ENCODE measurements at regions not wholly inside any gene's neighbourhood (a gene's known extent, or its start where the extent isn't known, plus 50 kb on each side); places are given as distances from the start of the nearest gene placed in this dataset.

DNA sequence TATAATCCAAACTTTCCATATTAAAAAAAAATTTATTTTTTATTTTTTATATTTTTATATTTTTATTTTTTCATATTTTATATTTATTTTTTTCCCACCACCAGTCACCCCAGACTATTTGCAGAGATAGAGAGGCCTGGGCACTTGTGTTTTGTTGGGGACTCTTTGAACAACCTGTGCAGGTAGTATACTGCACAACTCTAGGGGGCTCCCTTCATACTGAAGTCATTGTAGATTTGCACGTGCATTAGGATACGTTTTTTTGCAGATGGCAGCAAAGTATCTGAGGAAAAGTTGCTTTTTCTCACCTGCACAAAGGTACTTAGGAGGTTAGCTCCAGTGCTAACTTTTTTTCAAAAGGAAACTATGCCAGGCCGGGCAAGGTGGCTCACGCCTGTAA, 73.9 kb upstream of the TANC1 start:
- TF ChIP-seq CTCF (IDR thresholded peaks at IDR 0.05) = no peak
- TF ChIP-seq POLR2A (IDR thresholded peaks at IDR 0.05) = no peak
